HG03457 (cell line): ENCODE measurements at regions not wholly inside any gene's neighbourhood (a gene's known extent, or its start where the extent isn't known, plus 50 kb on each side); places are given as distances from the start of the nearest gene placed in this dataset.

Experiments
- ATAC-seq: cut with Tn5 transposase; IDR thresholded peaks from one replicate; pipeline ENCODE4 v1.9.1; 2021; ENCODE audit warnings: moderate number of reproducible peaks; ENCODE audit not compliant: unreplicated experiment

DNA sequence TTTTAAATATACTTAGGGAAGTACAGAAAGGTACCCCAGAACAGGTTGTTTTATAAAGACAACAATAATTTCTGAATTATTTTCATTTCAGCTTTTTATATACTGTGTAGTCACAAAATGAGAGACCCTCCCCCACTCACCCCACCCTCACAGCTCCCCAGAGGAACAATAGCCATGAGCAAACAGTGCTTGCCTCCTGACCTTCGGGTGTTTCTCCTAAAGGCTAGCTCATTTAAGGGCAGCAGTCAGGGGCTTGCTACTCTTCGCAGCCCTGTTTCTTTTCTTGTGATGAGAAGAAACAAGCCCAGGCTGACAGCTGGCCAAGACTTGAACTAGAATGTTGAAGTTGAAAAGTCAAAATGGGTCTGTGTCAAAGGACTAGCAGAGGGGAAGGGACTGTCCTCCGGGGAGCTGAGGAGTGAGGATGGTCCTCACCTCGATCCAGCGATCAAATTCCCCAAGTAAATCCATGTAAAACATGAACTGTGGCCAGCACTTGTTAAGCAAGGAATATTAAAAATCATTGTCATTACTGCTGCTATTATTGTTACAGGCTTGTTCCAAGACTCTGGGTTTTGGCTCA, 133.8 kb upstream of the ARHGAP5 start:
- ATAC-seq: no peak

DNA sequence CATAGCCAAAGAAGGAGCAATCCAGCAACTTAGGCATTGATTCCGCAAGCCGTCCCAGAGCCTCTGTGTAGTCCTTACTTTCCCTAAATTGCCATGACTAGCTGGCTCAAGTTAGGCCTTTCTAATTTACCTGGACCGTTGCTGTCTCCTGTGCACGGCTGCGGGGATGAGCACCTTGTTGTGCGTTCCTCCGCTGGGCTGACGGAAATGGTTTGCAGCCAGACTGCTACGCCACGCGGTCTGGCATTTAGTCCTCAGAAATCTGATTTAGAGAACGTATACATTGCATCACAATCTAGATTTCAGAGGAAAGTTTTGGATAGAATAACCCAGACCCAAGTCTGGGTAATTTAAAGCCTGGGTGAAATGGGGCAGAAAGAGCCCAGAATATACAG, 133.2 kb upstream of the ARHGAP5 start:
- no peak for ATAC-seq

DNA sequence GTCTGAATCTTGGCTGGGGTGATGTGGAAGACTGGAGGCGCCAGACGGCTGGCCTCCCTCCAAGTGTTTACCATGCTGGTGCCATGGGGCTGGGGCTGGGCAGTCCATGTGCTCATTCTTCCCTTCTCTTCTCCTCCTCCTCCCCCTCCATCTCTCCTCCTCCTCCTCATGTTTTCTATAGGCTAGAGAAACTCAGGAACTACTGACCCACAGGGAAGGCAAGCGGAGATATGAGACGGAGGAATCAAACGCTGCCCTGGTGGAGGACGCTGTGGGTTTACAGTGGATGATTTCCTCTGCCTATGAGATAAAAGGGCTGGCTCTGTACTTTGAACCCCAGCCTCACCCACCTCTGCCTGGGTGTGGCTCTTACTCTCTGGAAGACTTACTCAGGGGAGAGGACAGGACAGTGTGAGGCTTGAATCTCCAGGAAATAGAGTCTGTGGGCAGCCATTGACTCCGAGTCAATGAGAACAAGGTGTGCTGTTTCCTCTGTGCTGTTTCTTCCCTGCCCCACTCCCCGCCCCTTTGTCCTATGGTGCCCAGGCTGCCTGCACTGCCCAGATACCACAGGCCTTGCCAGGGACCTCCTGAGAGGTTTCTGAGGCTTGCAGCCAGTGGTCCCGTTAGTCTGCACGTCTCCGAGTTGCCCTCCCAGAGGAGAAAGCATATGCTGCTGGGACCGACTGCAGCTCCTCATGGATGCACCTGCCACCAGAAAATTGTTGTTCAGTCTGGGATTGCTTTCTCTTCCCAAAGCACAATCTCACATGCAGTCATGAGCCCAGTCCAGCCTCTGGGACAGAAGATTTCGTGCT, 132.6 kb upstream of the ARHGAP5 start:
- ATAC-seq: no peak

DNA sequence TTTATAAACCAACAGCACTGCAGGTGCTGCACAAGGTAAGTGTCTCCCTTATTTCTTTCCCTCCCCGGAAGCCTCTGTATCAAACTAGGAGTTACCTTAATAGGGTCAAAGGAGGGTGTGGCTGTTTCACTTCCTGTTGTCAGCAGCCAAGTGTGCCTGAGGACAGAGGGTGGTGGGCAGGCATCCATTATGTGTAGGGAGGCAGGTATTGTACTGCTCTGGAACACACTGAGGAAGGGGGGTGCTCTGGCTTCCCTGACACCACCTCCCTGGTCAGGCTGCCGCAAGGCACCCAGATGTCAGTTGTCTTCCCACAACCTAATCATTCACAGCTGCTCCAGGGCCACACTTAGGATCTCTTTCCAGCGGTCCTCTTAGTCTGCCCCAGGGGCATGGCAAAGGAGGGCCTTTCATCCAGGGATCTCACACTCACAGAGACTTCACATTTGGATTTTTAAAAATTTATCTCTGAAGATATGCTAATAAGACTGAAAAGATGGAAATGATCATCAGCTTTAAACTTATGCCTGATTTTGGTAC, 132.0 kb upstream of the ARHGAP5 start:
- no peak for ATAC-seq

DNA sequence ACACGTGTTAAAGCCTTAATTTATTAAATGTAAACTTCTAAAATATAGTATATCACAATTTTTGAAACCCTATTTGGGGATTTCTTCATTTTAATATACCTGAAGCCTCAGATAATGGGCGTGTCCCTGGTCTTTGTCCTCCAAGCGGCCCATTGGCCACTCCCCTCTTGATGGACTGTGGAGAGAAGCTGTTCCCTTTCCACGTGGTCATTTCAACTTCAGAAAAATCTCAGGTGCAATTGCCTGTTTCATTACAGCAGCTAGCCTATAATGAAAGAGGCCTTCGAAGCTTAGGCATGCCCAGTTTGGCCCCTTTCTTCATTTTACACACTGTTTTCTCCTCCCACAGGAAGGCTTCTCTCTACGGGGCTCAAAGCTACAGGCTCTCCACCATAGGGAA, 131.4 kb upstream of the ARHGAP5 start:
- ATAC-seq: no peak

DNA sequence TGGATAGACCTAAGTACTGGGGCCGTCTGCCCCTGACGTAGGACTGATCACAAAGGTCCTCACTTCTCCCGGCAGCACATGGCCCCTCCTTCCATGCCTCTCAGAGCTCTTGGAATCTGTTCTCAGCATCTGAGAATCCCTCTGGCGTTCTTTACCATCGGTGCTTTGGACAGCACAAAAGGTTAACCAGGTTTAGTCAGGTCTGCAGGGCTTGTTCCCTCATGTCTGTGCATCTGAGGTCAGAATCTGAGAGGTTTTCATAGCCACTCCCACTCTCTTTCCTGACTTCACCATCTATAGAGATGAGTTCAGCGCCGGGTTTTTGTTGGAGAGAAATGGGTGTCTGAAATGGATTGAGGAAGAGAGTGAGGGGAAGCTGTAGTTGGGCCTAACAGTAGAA, 130.0 kb upstream of the ARHGAP5 start:
- ATAC-seq: no peak

DNA sequence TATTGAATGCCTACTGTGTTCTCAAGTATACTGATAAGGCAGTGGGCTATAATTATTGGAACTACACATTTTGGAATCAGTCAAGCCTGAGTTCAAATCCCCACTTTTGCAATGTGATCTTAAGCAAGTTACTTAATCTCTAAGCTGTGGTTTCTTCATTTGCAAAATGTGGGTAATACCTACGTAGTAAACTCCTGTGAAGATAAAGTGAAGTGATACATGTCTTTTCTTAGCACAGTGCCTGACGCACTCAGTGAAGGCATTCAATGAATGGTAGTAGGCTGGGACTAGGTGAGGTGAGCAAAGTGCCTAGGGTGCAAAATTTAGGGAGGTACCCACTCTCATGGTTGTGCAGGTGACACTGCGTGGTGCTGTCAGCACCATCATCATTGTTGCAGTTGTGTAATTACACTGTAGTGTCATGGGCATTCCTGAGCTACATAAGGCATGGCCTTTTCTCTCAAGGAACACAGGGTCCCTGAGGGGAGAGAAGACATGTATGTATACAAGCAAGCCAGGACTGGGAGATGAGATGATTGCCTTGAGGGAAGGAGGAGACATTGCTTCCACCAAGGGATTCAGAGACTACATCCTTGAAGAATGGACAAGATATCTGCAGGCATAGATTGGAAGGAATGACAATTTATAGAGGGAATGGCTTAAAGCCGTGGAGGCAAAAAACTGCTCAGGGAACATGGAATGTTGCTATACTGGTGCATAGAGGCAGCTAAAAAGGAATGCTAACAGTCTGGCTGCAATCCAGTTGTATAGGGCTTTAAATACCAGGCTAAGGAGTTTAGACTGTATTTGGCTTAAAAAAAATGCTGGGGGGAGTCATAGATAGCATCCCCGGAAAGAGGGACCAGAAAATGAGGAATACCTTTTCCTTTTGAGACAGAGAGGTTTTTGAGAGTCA, 129.2 kb upstream of the ARHGAP5 start:
- no peak for ATAC-seq

DNA sequence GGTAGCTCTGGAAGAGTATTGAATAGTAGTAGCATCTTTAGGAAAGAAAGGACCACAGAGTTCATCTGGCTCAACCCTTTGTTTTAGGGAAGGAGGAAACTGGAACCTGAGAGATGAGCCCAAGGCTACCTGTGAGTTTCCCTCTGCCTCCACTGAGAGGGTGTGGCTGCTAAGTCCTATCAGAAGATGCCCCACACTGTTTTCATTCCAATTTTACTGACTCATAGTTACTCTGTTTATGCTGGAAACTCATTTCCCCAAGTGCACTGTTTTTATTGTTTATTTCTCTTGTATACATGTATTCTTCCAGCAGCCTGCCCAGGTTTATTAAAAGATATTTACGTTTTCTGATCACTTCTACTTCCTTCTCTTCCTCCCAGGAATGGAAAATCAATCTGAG, 127.4 kb upstream of the ARHGAP5 start:
- ATAC-seq: no peak

DNA sequence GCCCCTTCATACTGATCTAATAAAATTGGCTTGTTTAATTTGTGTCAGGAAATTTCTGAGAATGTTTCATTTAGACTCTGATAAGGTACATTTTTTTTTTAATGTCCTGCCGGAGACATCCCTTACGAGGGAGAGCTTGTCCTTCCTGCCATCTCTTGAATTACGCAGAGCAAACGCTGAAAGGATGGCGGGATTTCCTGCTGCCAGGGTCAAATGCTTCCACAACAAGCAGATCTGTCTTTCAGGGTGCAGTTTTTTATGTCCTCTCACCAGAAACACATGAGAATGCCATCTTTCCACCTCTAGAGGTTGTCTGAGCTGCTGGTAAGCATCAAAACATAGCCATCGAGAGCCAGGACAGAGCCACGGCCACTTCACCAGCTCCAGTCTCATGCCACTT, 126.8 kb upstream of the ARHGAP5 start:
- ATAC-seq: no peak

DNA sequence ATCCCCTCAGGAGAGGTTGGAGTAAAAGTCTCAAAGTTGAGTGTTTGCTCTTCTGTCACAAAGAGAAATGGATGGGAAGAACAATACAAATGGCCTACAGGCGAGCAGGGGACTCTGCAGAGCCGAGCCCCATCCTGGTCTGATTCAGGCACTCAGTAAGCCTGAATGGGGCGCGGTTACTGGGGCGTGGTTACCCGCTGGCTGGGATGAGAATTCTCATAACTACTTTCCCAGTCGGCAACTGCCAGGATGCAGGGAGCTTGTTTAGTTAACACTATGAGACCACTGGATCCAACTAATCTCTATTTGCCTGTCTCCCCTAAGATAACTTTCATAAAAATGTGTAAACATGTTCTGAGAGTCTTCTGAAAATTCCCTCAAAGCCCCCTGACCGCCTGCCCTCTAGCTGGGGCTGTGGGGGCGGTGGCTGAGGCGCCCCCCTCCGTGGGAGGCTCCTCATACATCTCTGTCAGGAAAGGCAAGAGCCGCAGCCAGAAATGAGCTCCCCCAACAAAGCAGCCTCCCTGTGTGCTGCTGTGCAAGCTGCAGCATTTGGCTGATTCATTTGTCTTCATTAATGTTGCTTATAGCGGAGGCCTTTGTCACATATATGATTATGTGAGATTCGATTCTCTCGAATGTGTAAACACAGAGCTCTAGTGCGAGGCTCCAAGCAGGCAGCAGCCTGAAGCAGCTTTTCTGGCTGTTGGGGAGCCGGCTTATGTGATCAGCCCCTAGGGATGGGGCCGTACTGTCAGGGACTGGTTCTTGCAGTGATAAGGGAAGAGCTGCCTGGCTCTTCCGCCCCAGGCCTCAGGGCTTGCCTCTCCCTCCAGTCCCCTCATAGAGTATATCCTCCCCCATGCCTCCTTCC, 126.1 kb upstream of the ARHGAP5 start:
- no peak for ATAC-seq

DNA sequence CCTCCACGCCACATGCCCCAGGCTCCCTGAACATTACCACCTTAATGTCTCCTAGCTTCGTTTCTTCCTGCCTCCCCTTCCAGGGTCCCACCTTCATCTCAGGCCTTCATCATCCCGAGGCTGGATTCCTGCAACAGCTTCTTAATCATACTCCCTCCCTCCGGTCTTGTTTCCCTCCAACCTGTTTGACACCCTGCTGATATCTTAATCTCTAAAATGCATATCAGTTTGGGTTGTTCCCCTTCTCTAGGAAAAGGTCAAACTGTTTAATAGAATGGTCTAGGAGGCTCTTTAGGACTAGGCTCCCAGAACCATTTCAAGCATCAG, 125.5 kb upstream of the ARHGAP5 start:
- no peak for ATAC-seq

DNA sequence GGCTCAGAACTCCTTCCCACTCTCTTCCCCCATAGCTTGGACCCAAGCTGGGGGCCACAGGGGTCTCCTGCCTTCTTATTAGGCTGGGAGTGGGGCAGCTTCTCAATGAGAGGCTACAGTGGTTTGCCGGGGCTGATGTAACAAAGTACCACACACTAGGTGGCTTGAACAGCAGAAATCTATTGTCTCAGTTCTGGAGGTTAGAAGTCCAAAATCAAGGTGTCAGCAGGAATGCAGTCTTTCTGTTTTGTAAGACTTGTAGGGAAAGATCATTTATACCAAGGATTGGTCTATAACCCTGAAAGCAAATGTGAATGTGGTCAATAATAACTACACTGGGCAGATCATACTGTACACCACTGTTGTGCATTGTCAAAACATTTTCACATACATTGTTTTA, 124.5 kb upstream of the ARHGAP5 start:
- no peak for ATAC-seq

DNA sequence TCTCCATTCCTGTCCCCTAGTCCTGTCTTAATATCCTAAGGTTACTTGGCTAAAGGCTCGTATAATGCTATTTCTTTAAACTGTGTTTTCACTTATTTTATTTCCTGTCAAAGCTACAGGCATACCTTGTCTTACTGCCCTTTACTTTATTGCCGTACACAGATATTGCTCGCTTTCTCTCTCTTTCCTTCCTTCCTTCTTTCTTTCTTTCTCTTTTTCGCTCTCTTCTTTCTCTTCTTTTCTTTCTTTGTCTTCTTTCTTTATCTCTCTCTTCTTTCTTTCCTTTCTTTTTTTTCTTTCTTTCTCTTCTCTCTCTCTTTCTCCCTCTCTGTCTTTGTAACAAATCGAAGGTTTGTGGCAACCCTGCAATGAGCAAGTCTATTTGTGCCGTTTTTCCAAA, 123.9 kb upstream of the ARHGAP5 start:
- ATAC-seq: no peak

DNA sequence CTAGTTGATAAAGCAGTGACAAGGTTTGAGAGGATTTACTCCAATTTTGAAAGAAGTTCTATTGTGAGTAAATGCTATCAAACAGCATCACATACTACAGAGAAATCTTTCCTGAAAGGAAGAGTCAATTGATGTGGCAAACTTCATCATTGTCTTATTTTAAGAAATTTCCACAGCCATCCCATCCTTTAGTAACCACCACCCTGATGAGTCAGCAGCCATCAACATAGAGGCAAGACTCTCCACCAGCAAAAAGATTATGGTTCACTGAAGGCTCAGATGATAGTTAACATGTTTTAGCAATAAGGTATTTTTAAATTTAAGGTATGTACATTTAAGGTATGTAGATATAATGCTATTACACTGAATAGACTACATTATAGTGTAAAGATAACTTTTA, 122.1 kb upstream of the ARHGAP5 start:
- ATAC-seq: no peak

DNA sequence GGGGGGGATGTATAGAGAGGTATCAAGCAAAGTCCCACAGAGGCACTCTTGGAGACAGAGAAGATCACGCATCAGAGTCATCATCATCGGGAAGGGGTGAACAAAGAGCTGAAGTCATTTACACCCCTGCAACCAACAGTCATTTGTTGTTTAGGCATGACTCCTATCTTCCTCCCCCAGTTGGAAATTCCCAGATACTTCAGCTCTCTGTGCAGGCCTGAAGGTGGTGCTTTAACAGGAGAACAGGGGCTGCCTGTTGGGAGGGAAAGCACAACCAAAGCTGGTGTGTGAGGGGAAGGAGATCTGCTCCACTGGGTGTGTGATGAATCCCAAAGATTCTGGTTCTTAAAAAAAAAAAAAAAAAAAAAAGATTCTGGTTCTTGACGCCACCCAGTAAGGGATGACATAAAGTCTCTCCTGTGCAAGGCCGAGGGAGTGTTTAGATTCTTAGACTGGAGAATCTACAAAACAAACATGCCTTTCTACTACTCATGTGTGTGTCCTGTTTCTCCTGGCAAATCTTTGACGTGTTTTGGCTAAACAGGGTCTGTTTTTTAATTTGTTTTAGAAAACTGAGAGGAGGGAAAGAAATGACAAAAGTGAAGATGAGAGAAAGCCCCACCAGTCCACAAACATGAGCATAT, 121.0 kb upstream of the ARHGAP5 start:
- no peak for ATAC-seq

DNA sequence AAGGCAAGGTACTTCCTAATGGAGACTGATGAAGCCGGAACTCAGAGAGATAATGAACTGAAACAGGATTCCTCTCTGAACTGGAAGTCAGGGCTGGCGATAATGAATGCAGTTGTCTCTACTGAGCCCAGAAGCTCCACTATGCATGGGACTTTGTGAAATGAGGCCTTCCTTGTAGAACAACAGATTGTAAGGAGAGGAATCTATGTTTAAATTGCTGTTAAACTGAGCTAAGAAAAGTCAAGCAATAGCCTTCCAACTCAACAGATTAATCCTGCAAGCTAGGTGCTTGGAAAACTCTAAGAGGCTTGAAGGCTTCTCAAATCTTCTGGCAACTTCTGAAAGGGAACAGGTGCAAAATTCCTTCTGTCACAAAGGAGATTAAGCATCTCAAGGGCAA, 119.5 kb upstream of the ARHGAP5 start:
- no peak for ATAC-seq

DNA sequence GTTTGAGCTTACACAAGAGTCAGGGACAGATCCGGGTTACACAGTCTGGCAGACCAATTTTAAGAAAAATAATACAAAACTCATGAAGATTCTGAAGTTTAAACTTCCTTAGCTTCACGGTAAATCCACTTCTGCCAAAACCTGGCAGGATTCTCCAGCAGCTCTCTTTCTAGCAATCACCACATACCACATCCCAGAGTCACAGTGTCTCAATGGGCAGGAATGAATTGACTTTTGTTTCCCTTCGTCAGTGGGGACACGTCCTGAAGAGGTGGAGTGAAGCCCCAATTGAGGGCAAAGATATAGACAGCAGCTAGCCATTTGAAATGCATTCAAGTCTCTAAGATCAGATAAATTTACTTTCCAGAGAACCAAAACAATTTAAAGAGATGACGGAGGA, 117.1 kb upstream of the ARHGAP5 start:
- no peak for ATAC-seq

DNA sequence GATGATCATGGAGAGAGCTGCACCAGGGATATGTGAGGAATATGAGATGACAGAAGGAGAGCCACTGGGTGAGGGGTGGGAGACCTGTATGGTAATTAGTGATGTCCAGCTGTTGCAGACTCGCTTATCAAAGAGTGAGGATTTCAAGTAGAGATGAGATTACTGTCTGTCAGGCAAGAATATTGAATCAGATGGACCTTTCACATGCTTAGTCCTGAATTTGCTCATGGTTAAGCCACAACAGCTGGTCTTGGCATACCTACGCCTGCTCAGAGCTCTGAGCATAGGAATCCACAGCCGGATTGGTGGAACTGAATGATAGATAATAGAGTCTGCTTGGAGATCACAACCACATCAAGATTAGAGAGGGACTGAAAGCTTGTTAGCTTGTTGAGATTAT, 115.2 kb upstream of the ARHGAP5 start:
- no peak for ATAC-seq

DNA sequence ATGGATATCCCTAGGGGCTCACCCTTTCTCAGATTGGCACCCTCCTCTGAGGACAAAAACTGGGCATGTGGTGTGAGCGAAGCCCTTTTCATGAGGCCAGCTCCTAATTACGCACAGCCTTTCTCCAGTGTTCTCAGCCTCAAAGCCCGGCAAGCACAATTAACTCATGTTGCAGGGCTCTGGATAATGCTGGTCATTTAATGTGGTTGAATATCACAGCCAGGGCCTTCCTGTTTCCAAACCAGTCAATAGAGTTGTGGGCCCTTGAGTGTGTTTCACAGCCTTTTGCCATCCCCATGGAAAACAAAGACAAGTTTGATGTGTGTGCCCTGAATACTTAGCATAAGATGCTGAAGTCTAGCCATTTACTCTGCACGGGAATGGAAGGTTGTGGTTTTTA, 114.2 kb upstream of the ARHGAP5 start:
- no peak for ATAC-seq

DNA sequence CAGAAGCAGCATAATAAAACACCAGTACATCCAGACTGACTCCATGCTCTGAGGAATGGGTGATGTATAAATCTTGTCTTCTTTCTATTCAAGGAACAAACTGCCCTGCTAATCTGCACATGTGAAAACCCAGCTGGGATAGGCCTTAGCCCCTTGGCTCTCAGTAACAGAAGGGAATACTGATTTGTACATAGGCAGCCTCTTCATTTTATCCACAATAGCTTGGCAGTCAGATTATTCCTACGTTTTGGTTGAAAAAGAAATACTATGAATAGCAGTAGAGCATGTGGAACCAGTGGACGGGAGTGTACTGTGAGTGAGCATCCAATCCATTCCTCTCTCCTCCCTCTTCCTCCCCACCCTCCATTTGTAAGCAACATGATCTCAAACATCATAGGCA, 113.5 kb upstream of the ARHGAP5 start:
- ATAC-seq: no peak
